Neural progenitor cell (in vitro differentiated cells): ENCODE measurements at regions not wholly inside any gene's neighbourhood (a gene's known extent, or its start where the extent isn't known, plus 50 kb on each side); places are given as distances from the start of the nearest gene placed in this dataset.

Experiments
- DNase-seq: peaks from one replicate; pipeline ENCODE4 v3.0.0-alpha.2; 2016; ENCODE audit warnings: low spot score
- H2AFZ ChIP-seq: fragments of 200-600 bp; sonication (generic); replicated peaks from 2 replicates; pipeline ENCODE4 v1.6.1; 2016; ENCODE audit warnings: antibody characterized with exemption
- H3F3A ChIP-seq: fragments of 200-600 bp; sonication (generic); 2 replicates; pipeline ENCODE4 v1.6.1; 2016; ENCODE audit warnings: antibody characterized with exemption, low read depth
- H3K27ac ChIP-seq: fragments of 200-600 bp; sonication (generic); 2 replicates; pipeline ENCODE4 v1.5.1; 2016; ENCODE audit warnings: mild to moderate bottlenecking
- H3K27me3 ChIP-seq: fragments of 200-600 bp; sonication (generic); 2 replicates; pipeline ENCODE4 v1.6.1; 2016; ENCODE audit warnings: mild to moderate bottlenecking, moderate library complexity
- H3K36me3 ChIP-seq: fragments of 200-600 bp; sonication (generic); 2 replicates; pipeline ENCODE4 v1.5.1; 2016
- H3K4me1 ChIP-seq: fragments of 200-600 bp; sonication (generic); 2 replicates; pipeline ENCODE4 v1.6.1; 2016; ENCODE audit warnings: mixed run types
- H3K4me2 ChIP-seq: fragments of 200-600 bp; sonication (generic); 2 replicates; pipeline ENCODE4 v1.6.1; 2016
- H3K4me3 ChIP-seq: fragments of 200-600 bp; sonication (generic); 2 replicates; pipeline ENCODE4 v1.5.1; 2016
- H3K79me2 ChIP-seq: fragments of 200-600 bp; sonication (generic); 2 replicates; pipeline ENCODE4 v1.6.1; 2016; ENCODE audit warnings: low read depth
- H3K9ac ChIP-seq: fragments of 200-600 bp; sonication (generic); 2 replicates; pipeline ENCODE4 v1.6.1; 2016
- H3K9me3 ChIP-seq: fragments of 200-600 bp; sonication (generic); 2 replicates; pipeline ENCODE4 v1.5.1; 2016; ENCODE audit warnings: low read depth
- H4K20me1 ChIP-seq: fragments of 200-600 bp; sonication (generic); 2 replicates; pipeline ENCODE4 v1.6.1; 2016; ENCODE audit warnings: low read depth
- H3K27ac Mint-ChIP-seq: 3 replicates; pipeline ENCODE4 v1.8.0; 2021; ENCODE audit warnings: mixed read lengths
- H3K27me3 Mint-ChIP-seq: 2 replicates; pipeline ENCODE4 v1.8.0; 2022; ENCODE audit warnings: low read depth, mild to moderate bottlenecking, inconsistent platforms, moderate library complexity, mixed read lengths; ENCODE audit not compliant: insufficient read depth
- H3K36me3 Mint-ChIP-seq: 3 replicates; pipeline ENCODE4 v1.8.0; 2021; ENCODE audit warnings: mixed read lengths
- H3K4me1 Mint-ChIP-seq: 3 replicates; pipeline ENCODE4 v1.8.0; 2021; ENCODE audit warnings: mixed read lengths
- H3K4me3 Mint-ChIP-seq: 3 replicates; pipeline ENCODE4 v1.8.0; 2021; ENCODE audit warnings: mild to moderate bottlenecking, moderate library complexity, mixed read lengths
- H3K9me3 Mint-ChIP-seq: 3 replicates; pipeline ENCODE4 v1.8.0; 2020; ENCODE audit warnings: mixed read lengths
- CTCF ChIP-seq: fragments of 200-600 bp; sonication (generic); IDR thresholded peaks from 2 replicates; pipeline ENCODE4 v1.5.1; 2017; ENCODE audit warnings: antibody characterized with exemption, mild to moderate bottlenecking
- EZH2 ChIP-seq: fragments of 200-600 bp; sonication (generic); IDR thresholded peaks from 2 replicates; pipeline ENCODE4 v1.6.1; 2017; ENCODE audit warnings: antibody characterized with exemption, mild to moderate bottlenecking, moderate library complexity
- EZH2phosphoT487 ChIP-seq: fragments of 200-600 bp; sonication (generic); IDR thresholded peaks from 2 replicates; pipeline ENCODE4 v1.6.1; 2017; ENCODE audit warnings: antibody characterized with exemption

GRCh38 chrX:118228456-118228855 is 111.8 kb upstream of the KLHL13 start:
- H3K9me3 ChIP-seq, result no peaks in the 10 kb centered on the region
- no peaks in the 10 kb centered on the region for H3K36me3 Mint-ChIP-seq
- no peak overlapping the region for H3K27ac Mint-ChIP-seq
- H3K27me3 Mint-ChIP-seq, result no peaks in the 10 kb centered on the region
- no peak overlapping the region for H3K4me3 Mint-ChIP-seq
- H3K9me3 Mint-ChIP-seq, result no peaks in the 10 kb centered on the region
- no peak overlapping the region for H2AFZ ChIP-seq
- DNase-seq, result no peak
- H3K4me1 Mint-ChIP-seq, result no peaks in the 10 kb centered on the region
- H3K27me3 ChIP-seq, result no peaks in the 10 kb centered on the region
- H3K4me3 ChIP-seq, result no peak overlapping the region
- H3K27ac ChIP-seq, result no peak overlapping the region
- TF ChIP-seq EZH2phosphoT487 (no peak), CTCF (no peak), EZH2 (no peak)
- H3K9ac ChIP-seq, result no peak overlapping the region
- no peaks in the 10 kb centered on the region for H4K20me1 ChIP-seq
- H3K79me2 ChIP-seq, result no peaks in the 10 kb centered on the region
- H3K4me1 ChIP-seq, result no peaks in the 10 kb centered on the region
- no peak overlapping the region for H3K4me2 ChIP-seq
- no peaks in the 10 kb centered on the region for H3K36me3 ChIP-seq
- no peaks in the 10 kb centered on the region for H3F3A ChIP-seq

- H3K27ac ChIP-seq, result no peak overlapping the region
- no peaks in the 10 kb centered on the region for H3K4me1 ChIP-seq
- H3K27me3 ChIP-seq, result no peaks in the 10 kb centered on the region
- no peak overlapping the region for H3K4me3 ChIP-seq
- no peak overlapping the region for H2AFZ ChIP-seq
- H3K9me3 Mint-ChIP-seq, result no peaks in the 10 kb centered on the region
- no peak overlapping the region for H3K27ac Mint-ChIP-seq
- no peaks in the 10 kb centered on the region for H3K79me2 ChIP-seq
- H3K4me2 ChIP-seq, result no peak overlapping the region
- no peaks in the 10 kb centered on the region for H3K9me3 ChIP-seq
- no peak overlapping the region for H3K9ac ChIP-seq
- no peaks in the 10 kb centered on the region for H3K36me3 ChIP-seq
- H3K4me3 Mint-ChIP-seq, result no peak overlapping the region
- no peaks in the 10 kb centered on the region for H4K20me1 ChIP-seq
- no peaks in the 10 kb centered on the region for H3K4me1 Mint-ChIP-seq
- H3K36me3 Mint-ChIP-seq, result no peaks in the 10 kb centered on the region
- DNase-seq, result no peak
- H3K27me3 Mint-ChIP-seq, result no peaks in the 10 kb centered on the region
- TF ChIP-seq EZH2phosphoT487, result no peak
- no peak for TF ChIP-seq CTCF
- no peak for TF ChIP-seq EZH2
- no peaks in the 10 kb centered on the region for H3F3A ChIP-seq
These were observed 114.4 kb upstream of the WDR44 start for GRCh38 chrX:118231464-118231863.

GRCh38 chrX:118239178-118239870 is 106.6 kb upstream of the WDR44 start:
- no peak overlapping the region for H3K9ac ChIP-seq
- no peak overlapping the region for H3K4me2 ChIP-seq
- H3K9me3 ChIP-seq, result peaks cover 9% of the 10 kb centered on the region
- Mint-ChIP-seq H3K27me3 (peaks cover 7% of the 10 kb centered on the region), H3K27ac (no peak overlapping the region), H3K9me3 (peaks cover 17% of the 10 kb centered on the region), H3K4me1 (peaks cover 2% of the 10 kb centered on the region), H3K36me3 (no peaks in the 10 kb centered on the region), H3K4me3 (no peak overlapping the region)
- H3K27me3 ChIP-seq, result no peaks in the 10 kb centered on the region
- H3K36me3 ChIP-seq, result no peaks in the 10 kb centered on the region
- no peak for TF ChIP-seq EZH2phosphoT487
- no peak for TF ChIP-seq EZH2
- no peak for TF ChIP-seq CTCF
- no peaks in the 10 kb centered on the region for H3K79me2 ChIP-seq
- no peaks in the 10 kb centered on the region for H4K20me1 ChIP-seq
- H3K4me3 ChIP-seq, result no peak overlapping the region
- no peaks in the 10 kb centered on the region for H3K4me1 ChIP-seq
- H3K27ac ChIP-seq, result no peak overlapping the region
- H3F3A ChIP-seq, result no peaks in the 10 kb centered on the region
- no peak overlapping the region for H2AFZ ChIP-seq
- DNase-seq, result no peak
